NOMO-1 treated with dmso at 0.1 percent for 144 hours (cell line): ENCODE measurements at regions not wholly inside any gene's neighbourhood (a gene's known extent, or its start where the extent isn't known, plus 50 kb on each side); places are given as distances from the start of the nearest gene placed in this dataset.

Experiments used
- DNase-seq: peaks from one replicate; lab custom pipeline; 2025; ENCODE audit not compliant: unreplicated experiment; lab: John Stamatoyannopoulos, UW

- DNase-seq: no peak
Observed at GRCh38 chr3:127384717-127385539, 97.1 kb upstream of the PRR20G start.

- no peak for DNase-seq
Observed at GRCh38 chr3:127383656-127384179, 95.9 kb upstream of the PRR20G start.

GRCh38 chr3:127377801-127378655, 90.2 kb upstream of the PRR20G start:
- no peak for DNase-seq

- DNase-seq: no peak
Observed at GRCh38 chr3:127375151-127375930, 87.5 kb upstream of the PRR20G start.

- DNase-seq: no peak
Observed at GRCh38 chr3:127374086-127375010, 86.5 kb upstream of the PRR20G start.

GRCh38 chr3:127373441-127374085, 85.7 kb upstream of the PRR20G start:
- no peak for DNase-seq

GRCh38 chr3:127371846-127372245, 84.0 kb upstream of the PRR20G start:
- DNase-seq: no peak

GRCh38 chr3:127371334-127371733, 83.5 kb upstream of the PRR20G start:
- no peak for DNase-seq

GRCh38 chr3:127370906-127371305, 83.1 kb upstream of the PRR20G start:
- no peak for DNase-seq

GRCh38 chr3:127369356-127369935, 81.6 kb upstream of the PRR20G start:
- DNase-seq: no peak

GRCh38 chr3:127368186-127369032, 80.6 kb upstream of the PRR20G start:
- DNase-seq: no peak

- no peak for DNase-seq
Observed at GRCh38 chr3:127367593-127367992, 79.7 kb upstream of the PRR20G start.

GRCh38 chr3:127366383-127366782, 78.5 kb upstream of the PRR20G start:
- DNase-seq: no peak

GRCh38 chr3:127365163-127365798, 77.4 kb upstream of the PRR20G start:
- no peak for DNase-seq

GRCh38 chr3:127363891-127364290, 76.0 kb upstream of the PRR20G start:
- DNase-seq: no peak

GRCh38 chr3:127363171-127363570, 75.3 kb upstream of the PRR20G start:
- DNase-seq: no peak

- no peak for DNase-seq
Observed at GRCh38 chr3:127360647-127361046, 72.8 kb upstream of the PRR20G start.

GRCh38 chr3:127358641-127359040, 70.8 kb upstream of the PRR20G start:
- no peak for DNase-seq
